WTC11 (cell line): ENCODE measurements at regions not wholly inside any gene's neighbourhood (a gene's known extent, or its start where the extent isn't known, plus 50 kb on each side); places are given as distances from the start of the nearest gene placed in this dataset.

Experiments
- ATAC-seq: fragments of 200-7000 bp; cut with Tn5 transposase; 2 replicates; pipeline ENCODE4 v1.10.0; 2021; ENCODE audit warnings: mild to moderate bottlenecking, moderate library complexity
- CTCF ChIA-PET: fragments of 300-600 bp; sonication (Branson Sonifier 250); formaldehyde crosslinking; loops from one replicate; lab custom pipeline; 2021; ENCODE audit warnings: antibody characterized with exemption; lab: Charles Lee
- POLR2A ChIA-PET: fragments of 350-600 bp; sonication (Branson Sonifier 250); formaldehyde crosslinking; loops from one replicate; lab custom pipeline; 2021; ENCODE audit warnings: antibody characterized with exemption; lab: Charles Lee
- DNase-seq: peaks from one replicate; pipeline ENCODE4 v3.0.0; 2021; ENCODE audit warnings: low spot score
- H3K27ac Mint-ChIP-seq: 2 replicates; pipeline ENCODE4 v1.8.0; 2021; ENCODE audit warnings: mixed read lengths
- H3K27me3 Mint-ChIP-seq: 2 replicates; pipeline ENCODE4 v1.8.0; 2021; ENCODE audit warnings: low read depth, mild to moderate bottlenecking, moderate library complexity, mixed read lengths
- H3K36me3 Mint-ChIP-seq: 2 replicates; pipeline ENCODE4 v1.8.0; 2021; ENCODE audit warnings: mixed read lengths
- H3K4me1 Mint-ChIP-seq: 2 replicates; pipeline ENCODE4 v1.8.0; 2022; ENCODE audit warnings: mixed read lengths
- H3K4me3 Mint-ChIP-seq: 2 replicates; pipeline ENCODE4 v1.8.0; 2021; ENCODE audit warnings: mild to moderate bottlenecking, moderate library complexity, mixed read lengths
- H3K9me3 Mint-ChIP-seq: 2 replicates; pipeline ENCODE4 v1.8.0; 2021; ENCODE audit warnings: mixed read lengths
- CBFB ChIP-seq: sonication (generic); formaldehyde crosslinking; IDR thresholded peaks from 2 replicates; pipeline ENCODE4 v1.8.1; 2022; ENCODE audit warnings: mild to moderate bottlenecking, low read depth, missing genetic modification reagents
- FOXP1 ChIP-seq: sonication (generic); formaldehyde crosslinking; IDR thresholded peaks from 2 replicates; pipeline ENCODE4 v1.8.0; 2022; ENCODE audit warnings: missing genetic modification reagents, mild to moderate bottlenecking, moderate library complexity, borderline replicate concordance
- GABPB1 ChIP-seq: sonication (generic); formaldehyde crosslinking; IDR thresholded peaks from 2 replicates; pipeline ENCODE4 v1.8.1; 2023; ENCODE audit warnings: mild to moderate bottlenecking, missing genetic modification reagents
- GTF2I ChIP-seq: fragments of 250-450 bp; sonication (Bioruptor Pico); conservative IDR thresholded peaks from 2 replicates; pipeline ENCODE4 v1.4.0; 2021; ENCODE audit warnings: mild to moderate bottlenecking
- JUN ChIP-seq: sonication (generic); formaldehyde crosslinking; IDR thresholded peaks from 2 replicates; pipeline ENCODE4 v1.8.0; 2023; ENCODE audit warnings: mild to moderate bottlenecking, missing genetic modification reagents
- MYBL2 ChIP-seq: sonication (generic); formaldehyde crosslinking; IDR thresholded peaks from 2 replicates; pipeline ENCODE4 v1.8.1; 2023; ENCODE audit warnings: mild to moderate bottlenecking, moderate library complexity, missing genetic modification reagents
- NFATC4 ChIP-seq: fragments of 250-450 bp; sonication (Bioruptor Pico); IDR thresholded peaks from 2 replicates; pipeline ENCODE4 v1.9.0; 2021; ENCODE audit warnings: mild to moderate bottlenecking
- NFE2L1 ChIP-seq: sonication (generic); formaldehyde crosslinking; IDR thresholded peaks from 2 replicates; pipeline ENCODE4 v1.8.1; 2023; ENCODE audit warnings: missing genetic modification reagents
- NR1H2 ChIP-seq: sonication (generic); formaldehyde crosslinking; IDR thresholded peaks from 2 replicates; pipeline ENCODE4 v1.9.0; 2021; ENCODE audit warnings: mild to moderate bottlenecking, moderate library complexity, missing genetic modification reagents
- PRRX2 ChIP-seq: fragments of 250-450 bp; sonication (Bioruptor Pico); IDR thresholded peaks from 2 replicates; pipeline ENCODE4 v1.8.0; 2021; ENCODE audit warnings: mild to moderate bottlenecking
- SOX15 ChIP-seq: fragments of 250-450 bp; sonication (Bioruptor Pico); IDR thresholded peaks from 2 replicates; pipeline ENCODE4 v1.9.0; 2021; ENCODE audit warnings: mild to moderate bottlenecking
- TCF7 ChIP-seq: sonication (generic); formaldehyde crosslinking; IDR thresholded peaks from 2 replicates; pipeline ENCODE4 v1.8.0; 2022; ENCODE audit warnings: mild to moderate bottlenecking, low read depth, missing genetic modification reagents, moderate library complexity
- TP53 ChIP-seq: sonication (generic); formaldehyde crosslinking; IDR thresholded peaks from 2 replicates; pipeline ENCODE4 v1.8.1; 2023; ENCODE audit warnings: mild to moderate bottlenecking, missing genetic modification reagents
- ZNF317 ChIP-seq: sonication (generic); formaldehyde crosslinking; IDR thresholded peaks from 2 replicates; pipeline ENCODE4 v1.8.1; 2023; ENCODE audit warnings: low read depth, mild to moderate bottlenecking, moderate library complexity, missing genetic modification reagents, borderline replicate concordance
- ZNF416 ChIP-seq: fragments of 250-450 bp; sonication (Bioruptor Pico); IDR thresholded peaks from 2 replicates; pipeline ENCODE4 v1.9.0; 2021; ENCODE audit warnings: mild to moderate bottlenecking, inconsistent platforms
- ZNF423 ChIP-seq: fragments of 250-450 bp; sonication (Bioruptor Pico); IDR thresholded peaks from 2 replicates; pipeline ENCODE4 v2.1.2; 2022; ENCODE audit warnings: mild to moderate bottlenecking, moderate library complexity
- TF ChIP-seq, protein P1 (sequence below): sonication (generic); formaldehyde crosslinking; IDR thresholded peaks from 2 replicates; pipeline ENCODE4 v1.8.1; 2023; ENCODE audit warnings: mild to moderate bottlenecking, missing genetic modification reagents, moderate library complexity
- TF ChIP-seq, protein P2 (sequence below): sonication (generic); formaldehyde crosslinking; IDR thresholded peaks from 2 replicates; pipeline ENCODE4 v1.8.0; 2022; ENCODE audit warnings: mild to moderate bottlenecking, missing genetic modification reagents
- TF ChIP-seq, protein P3 (sequence below): fragments of 250-450 bp; sonication (Bioruptor Pico); IDR thresholded peaks from 2 replicates; pipeline ENCODE4 v1.9.0; 2021; ENCODE audit warnings: mild to moderate bottlenecking
- TF ChIP-seq, protein P4 (sequence below): sonication (generic); formaldehyde crosslinking; IDR thresholded peaks from 2 replicates; pipeline ENCODE4 v1.8.1; 2023; ENCODE audit warnings: mild to moderate bottlenecking, missing genetic modification reagents, borderline replicate concordance
- TF ChIP-seq, protein P5 (sequence below): sonication (generic); formaldehyde crosslinking; conservative IDR thresholded peaks from 2 replicates; pipeline ENCODE4 v1.8.1; 2023; ENCODE audit warnings: mild to moderate bottlenecking, low read depth, missing genetic modification reagents, moderate library complexity
- TF ChIP-seq, protein P6 (sequence below): fragments of 250-450 bp; sonication (Bioruptor Pico); IDR thresholded peaks from 2 replicates; pipeline ENCODE4 v1.9.0; 2021; ENCODE audit warnings: moderate library complexity, mild to moderate bottlenecking, inconsistent platforms, borderline replicate concordance
- TF ChIP-seq, protein P7 (sequence below): sonication (generic); formaldehyde crosslinking; IDR thresholded peaks from 2 replicates; pipeline ENCODE4 v1.8.0; 2022; ENCODE audit warnings: missing genetic modification reagents

DNA sequence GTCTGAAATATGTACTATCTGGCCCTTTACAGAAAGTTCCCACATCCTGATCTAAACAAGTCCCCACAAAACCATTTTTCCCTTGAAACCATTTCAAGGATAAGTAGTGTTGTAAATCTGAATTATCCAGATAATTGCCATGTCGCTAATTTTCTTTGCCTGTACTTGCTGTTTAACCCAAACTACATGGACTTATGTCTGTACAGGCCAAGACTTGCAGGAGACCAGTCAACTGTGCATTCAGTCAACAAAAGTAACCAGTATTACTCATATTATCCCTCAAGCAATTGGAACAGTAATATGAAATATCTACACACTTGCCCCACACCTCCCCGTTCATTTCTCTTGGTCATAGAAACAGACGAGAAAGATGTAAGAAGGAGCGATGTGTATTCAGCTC, 347.8 kb upstream of the NFE2L3 start (continued):
- TF ChIP-seq FOXP1 (CRISPR knock-in tag) (no peak), SOX15 (CRISPR knock-in tag) (no peak), NFATC4 (no peak), ZNF416 (no peak), PRRX2 (CRISPR knock-in tag) (no peak), MYBL2 (CRISPR knock-in tag) (no peak), ZNF317 (no peak)
- TF ChIP-seq, protein P1, sequence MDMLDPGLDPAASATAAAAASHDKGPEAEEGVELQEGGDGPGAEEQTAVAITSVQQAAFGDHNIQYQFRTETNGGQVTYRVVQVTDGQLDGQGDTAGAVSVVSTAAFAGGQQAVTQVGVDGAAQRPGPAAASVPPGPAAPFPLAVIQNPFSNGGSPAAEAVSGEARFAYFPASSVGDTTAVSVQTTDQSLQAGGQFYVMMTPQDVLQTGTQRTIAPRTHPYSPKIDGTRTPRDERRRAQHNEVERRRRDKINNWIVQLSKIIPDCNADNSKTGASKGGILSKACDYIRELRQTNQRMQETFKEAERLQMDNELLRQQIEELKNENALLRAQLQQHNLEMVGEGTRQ (CRISPR knock-in tag) = no peak
- TF ChIP-seq, protein P2, sequence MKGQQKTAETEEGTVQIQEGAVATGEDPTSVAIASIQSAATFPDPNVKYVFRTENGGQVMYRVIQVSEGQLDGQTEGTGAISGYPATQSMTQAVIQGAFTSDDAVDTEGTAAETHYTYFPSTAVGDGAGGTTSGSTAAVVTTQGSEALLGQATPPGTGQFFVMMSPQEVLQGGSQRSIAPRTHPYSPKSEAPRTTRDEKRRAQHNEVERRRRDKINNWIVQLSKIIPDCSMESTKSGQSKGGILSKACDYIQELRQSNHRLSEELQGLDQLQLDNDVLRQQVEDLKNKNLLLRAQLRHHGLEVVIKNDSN (CRISPR knock-in tag) = no peak
- TF ChIP-seq, protein P3, sequence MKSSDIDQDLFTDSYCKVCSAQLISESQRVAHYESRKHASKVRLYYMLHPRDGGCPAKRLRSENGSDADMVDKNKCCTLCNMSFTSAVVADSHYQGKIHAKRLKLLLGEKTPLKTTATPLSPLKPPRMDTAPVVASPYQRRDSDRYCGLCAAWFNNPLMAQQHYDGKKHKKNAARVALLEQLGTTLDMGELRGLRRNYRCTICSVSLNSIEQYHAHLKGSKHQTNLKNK (CRISPR knock-in tag) = no peak
- TF ChIP-seq, protein P4, sequence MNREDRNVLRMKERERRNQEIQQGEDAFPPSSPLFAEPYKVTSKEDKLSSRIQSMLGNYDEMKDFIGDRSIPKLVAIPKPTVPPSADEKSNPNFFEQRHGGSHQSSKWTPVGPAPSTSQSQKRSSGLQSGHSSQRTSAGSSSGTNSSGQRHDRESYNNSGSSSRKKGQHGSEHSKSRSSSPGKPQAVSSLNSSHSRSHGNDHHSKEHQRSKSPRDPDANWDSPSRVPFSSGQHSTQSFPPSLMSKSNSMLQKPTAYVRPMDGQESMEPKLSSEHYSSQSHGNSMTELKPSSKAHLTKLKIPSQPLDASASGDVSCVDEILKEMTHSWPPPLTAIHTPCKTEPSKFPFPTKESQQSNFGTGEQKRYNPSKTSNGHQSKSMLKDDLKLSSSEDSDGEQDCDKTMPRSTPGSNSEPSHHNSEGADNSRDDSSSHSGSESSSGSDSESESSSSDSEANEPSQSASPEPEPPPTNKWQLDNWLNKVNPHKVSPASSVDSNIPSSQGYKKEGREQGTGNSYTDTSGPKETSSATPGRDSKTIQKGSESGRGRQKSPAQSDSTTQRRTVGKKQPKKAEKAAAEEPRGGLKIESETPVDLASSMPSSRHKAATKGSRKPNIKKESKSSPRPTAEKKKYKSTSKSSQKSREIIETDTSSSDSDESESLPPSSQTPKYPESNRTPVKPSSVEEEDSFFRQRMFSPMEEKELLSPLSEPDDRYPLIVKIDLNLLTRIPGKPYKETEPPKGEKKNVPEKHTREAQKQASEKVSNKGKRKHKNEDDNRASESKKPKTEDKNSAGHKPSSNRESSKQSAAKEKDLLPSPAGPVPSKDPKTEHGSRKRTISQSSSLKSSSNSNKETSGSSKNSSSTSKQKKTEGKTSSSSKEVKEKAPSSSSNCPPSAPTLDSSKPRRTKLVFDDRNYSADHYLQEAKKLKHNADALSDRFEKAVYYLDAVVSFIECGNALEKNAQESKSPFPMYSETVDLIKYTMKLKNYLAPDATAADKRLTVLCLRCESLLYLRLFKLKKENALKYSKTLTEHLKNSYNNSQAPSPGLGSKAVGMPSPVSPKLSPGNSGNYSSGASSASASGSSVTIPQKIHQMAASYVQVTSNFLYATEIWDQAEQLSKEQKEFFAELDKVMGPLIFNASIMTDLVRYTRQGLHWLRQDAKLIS = no peak

DNA sequence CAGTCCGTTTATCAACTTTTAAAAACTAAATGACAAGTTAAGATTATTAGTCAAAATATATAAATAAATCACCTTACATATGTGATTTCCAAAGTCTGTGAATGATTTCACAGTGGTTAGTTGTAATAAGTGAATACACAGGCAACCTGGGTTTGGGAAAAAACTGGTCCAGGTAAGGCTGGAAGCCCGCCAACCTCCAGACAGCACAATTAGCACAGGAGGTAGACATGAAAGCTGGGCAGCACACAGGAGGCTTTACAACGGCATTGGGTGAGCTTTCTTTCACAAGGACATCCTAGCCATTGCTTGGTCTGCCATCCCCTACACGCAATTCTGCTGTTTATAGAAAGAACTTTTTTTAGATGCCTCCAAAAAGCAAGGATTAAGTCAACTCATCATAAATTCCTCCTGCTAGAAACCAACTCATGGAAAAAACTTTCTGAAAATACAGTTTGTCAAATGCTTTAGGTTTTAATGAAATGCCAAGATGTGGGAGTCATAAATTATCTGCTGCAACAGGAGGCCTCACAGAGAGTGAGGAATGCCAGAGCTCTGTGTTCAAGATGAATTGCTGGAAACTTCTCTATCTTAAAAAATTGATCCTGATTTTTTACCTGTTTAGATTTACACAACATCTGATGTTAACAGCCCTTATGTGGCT, 346.8 kb upstream of the NFE2L3 start:
- CTCF ChIA-PET = interaction anchor here (2.0 to 2.3 kb wide), 2 partner anchors 15 to 46 kb away, joined by 5 to 9 read pairs; no protein-coding TSS in a partner anchor
- TF ChIP-seq TP53 (CRISPR knock-in tag) = no peak
- no peak for TF ChIP-seq MYBL2 (CRISPR knock-in tag)
- TF ChIP-seq CBFB (CRISPR knock-in tag) = no peak
- TF ChIP-seq, protein P5, sequence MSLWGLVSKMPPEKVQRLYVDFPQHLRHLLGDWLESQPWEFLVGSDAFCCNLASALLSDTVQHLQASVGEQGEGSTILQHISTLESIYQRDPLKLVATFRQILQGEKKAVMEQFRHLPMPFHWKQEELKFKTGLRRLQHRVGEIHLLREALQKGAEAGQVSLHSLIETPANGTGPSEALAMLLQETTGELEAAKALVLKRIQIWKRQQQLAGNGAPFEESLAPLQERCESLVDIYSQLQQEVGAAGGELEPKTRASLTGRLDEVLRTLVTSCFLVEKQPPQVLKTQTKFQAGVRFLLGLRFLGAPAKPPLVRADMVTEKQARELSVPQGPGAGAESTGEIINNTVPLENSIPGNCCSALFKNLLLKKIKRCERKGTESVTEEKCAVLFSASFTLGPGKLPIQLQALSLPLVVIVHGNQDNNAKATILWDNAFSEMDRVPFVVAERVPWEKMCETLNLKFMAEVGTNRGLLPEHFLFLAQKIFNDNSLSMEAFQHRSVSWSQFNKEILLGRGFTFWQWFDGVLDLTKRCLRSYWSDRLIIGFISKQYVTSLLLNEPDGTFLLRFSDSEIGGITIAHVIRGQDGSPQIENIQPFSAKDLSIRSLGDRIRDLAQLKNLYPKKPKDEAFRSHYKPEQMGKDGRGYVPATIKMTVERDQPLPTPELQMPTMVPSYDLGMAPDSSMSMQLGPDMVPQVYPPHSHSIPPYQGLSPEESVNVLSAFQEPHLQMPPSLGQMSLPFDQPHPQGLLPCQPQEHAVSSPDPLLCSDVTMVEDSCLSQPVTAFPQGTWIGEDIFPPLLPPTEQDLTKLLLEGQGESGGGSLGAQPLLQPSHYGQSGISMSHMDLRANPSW (CRISPR knock-in tag) = no peak
- no peak for TF ChIP-seq ZNF423 (CRISPR knock-in tag)
- TF ChIP-seq, protein P6, sequence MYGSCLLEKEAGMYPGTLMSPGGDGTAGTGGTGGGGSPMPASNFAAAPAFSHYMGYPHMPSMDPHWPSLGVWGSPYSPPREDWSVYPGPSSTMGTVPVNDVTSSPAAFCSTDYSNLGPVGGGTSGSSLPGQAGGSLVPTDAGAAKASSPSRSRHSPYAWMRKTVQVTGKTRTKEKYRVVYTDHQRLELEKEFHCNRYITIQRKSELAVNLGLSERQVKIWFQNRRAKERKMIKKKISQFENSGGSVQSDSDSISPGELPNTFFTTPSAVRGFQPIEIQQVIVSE (CRISPR knock-in tag) = no peak
- no peak for TF ChIP-seq GTF2I (CRISPR knock-in tag)
- TF ChIP-seq TCF7 (CRISPR knock-in tag) = no peak
- TF ChIP-seq, protein P2 (CRISPR knock-in tag) = no peak
- TF ChIP-seq NR1H2 (CRISPR knock-in tag) = no peak
- no peak for TF ChIP-seq NFE2L1 (CRISPR knock-in tag)
- no peak for TF ChIP-seq JUN
- TF ChIP-seq ZNF416 = no peak
- TF ChIP-seq, protein P7, sequence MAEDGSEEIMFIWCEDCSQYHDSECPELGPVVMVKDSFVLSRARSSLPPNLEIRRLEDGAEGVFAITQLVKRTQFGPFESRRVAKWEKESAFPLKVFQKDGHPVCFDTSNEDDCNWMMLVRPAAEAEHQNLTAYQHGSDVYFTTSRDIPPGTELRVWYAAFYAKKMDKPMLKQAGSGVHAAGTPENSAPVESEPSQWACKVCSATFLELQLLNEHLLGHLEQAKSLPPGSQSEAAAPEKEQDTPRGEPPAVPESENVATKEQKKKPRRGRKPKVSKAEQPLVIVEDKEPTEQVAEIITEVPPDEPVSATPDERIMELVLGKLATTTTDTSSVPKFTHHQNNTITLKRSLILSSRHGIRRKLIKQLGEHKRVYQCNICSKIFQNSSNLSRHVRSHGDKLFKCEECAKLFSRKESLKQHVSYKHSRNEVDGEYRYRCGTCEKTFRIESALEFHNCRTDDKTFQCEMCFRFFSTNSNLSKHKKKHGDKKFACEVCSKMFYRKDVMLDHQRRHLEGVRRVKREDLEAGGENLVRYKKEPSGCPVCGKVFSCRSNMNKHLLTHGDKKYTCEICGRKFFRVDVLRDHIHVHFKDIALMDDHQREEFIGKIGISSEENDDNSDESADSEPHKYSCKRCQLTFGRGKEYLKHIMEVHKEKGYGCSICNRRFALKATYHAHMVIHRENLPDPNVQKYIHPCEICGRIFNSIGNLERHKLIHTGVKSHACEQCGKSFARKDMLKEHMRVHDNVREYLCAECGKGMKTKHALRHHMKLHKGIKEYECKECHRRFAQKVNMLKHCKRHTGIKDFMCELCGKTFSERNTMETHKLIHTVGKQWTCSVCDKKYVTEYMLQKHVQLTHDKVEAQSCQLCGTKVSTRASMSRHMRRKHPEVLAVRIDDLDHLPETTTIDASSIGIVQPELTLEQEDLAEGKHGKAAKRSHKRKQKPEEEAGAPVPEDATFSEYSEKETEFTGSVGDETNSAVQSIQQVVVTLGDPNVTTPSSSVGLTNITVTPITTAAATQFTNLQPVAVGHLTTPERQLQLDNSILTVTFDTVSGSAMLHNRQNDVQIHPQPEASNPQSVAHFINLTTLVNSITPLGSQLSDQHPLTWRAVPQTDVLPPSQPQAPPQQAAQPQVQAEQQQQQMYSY = no peak
- no peak for TF ChIP-seq GABPB1 (CRISPR knock-in tag)

More for the DNA sequence above, 346.8 kb upstream of the NFE2L3 start:
- no peaks in the 10 kb centered on the region for H3K4me1 Mint-ChIP-seq
- POLR2A ChIA-PET = no interaction called here
- no peaks in the 10 kb centered on the region for H3K27me3 Mint-ChIP-seq
- no peak for DNase-seq
- H3K4me3 Mint-ChIP-seq = no peak overlapping the region
- no peaks in the 10 kb centered on the region for H3K9me3 Mint-ChIP-seq
- H3K27ac Mint-ChIP-seq = no peak overlapping the region
- no peaks in the 10 kb centered on the region for H3K36me3 Mint-ChIP-seq
- no peak for ATAC-seq
